ENCODE measurements at regions not wholly inside any gene's neighbourhood (a gene's known extent, or its start where the extent isn't known, plus 50 kb on each side); places are given as distances from the start of the nearest gene placed in this dataset.

DNA sequence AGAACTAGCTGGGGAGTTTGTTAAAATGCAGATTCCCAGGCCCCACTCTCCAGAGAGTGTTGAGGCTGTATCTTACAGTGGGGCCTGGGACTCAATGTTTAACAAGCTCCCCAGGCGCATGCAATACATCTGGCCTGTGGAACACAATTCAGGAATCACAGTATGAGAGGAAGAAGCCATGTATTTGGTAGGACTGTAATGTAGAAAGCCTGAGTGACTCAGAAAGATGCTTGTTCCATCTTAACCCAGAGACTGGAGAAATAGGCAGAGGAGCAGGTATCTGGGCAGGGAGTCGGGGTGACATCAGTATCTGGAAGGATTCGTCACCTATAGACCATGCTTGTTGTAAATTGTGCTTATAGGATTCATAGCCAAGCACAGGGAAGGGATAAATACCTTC, 90.5 kb downstream of the UNC5CL start:
- DNase-seq (ENCODE audit: low read depth in 2 of 2), result peak; percentile 5 to 44
- no peak for TF ChIP-seq EZH2 (IDR thresholded peaks at IDR 0.05; ENCODE audit: low read length, missing control alignments)
- TF ChIP-seq, protein P1, sequence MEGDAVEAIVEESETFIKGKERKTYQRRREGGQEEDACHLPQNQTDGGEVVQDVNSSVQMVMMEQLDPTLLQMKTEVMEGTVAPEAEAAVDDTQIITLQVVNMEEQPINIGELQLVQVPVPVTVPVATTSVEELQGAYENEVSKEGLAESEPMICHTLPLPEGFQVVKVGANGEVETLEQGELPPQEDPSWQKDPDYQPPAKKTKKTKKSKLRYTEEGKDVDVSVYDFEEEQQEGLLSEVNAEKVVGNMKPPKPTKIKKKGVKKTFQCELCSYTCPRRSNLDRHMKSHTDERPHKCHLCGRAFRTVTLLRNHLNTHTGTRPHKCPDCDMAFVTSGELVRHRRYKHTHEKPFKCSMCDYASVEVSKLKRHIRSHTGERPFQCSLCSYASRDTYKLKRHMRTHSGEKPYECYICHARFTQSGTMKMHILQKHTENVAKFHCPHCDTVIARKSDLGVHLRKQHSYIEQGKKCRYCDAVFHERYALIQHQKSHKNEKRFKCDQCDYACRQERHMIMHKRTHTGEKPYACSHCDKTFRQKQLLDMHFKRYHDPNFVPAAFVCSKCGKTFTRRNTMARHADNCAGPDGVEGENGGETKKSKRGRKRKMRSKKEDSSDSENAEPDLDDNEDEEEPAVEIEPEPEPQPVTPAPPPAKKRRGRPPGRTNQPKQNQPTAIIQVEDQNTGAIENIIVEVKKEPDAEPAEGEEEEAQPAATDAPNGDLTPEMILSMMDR (conservative IDR thresholded peaks at IDR 0.05 in 1 of 2, IDR thresholded peaks at IDR 0.05 in 1 of 2; ENCODE audit: low read depth in 1 of 2, low read length in 2 of 2), result no peak

DNA sequence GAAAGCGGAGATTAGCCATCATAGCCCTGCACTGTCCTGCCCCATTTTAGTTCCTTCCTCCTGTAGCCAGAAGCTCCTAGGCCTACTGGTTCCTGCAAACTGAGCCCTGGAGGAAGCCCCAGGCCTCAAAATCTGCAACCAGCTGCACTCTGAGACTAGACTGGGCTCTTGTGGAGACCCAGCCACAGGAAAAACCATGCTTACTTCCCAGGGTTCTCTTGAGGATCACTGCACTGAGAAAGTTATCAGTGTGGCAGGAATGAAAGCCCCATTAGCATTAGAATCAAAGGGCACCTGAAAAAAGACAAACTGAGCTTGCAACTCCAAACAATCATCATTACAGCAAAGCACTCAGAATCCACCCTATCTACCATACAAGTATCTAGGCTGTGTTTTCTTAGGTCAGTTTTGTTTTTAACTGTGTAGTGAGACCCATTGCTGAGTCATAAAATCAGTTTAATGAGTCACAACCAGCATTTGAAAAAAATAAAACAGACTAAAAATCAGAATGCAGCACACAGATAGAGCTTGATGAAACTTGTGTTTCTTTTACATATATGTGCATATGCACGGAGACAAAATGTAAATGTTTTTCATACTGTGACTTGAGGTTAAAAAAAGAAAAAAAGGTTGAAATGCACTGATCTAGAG, 91.0 kb downstream of the UNC5CL start:
- H3K4me1 ChIP-seq (ENCODE audit: control insufficient read depth, extremely low read depth, insufficient read depth, low read length), result peaks cover 21% of the 10 kb centered on the region
- no peak overlapping the region for H3K4me2 ChIP-seq (ENCODE audit: extremely low read depth, insufficient read depth, low read length)
- no peak overlapping the region for H3K4me3 ChIP-seq (replicated peaks in 1 of 4; ENCODE audit: control extremely low read depth in 1 of 4, insufficient read depth in 1 of 4, low read depth in 3 of 4, low read length in 4 of 4)
- no peaks in the 10 kb centered on the region for H3K79me2 ChIP-seq (ENCODE audit: control insufficient read depth, insufficient read depth, low read length)
- H3K27ac ChIP-seq (ENCODE audit: insufficient read depth, low read length), result no peak overlapping the region
- peak; percentile 76 to 84 for DNase-seq (ENCODE audit: low read depth in 2 of 2)
- no peak overlapping the region for H3K9ac ChIP-seq (ENCODE audit: insufficient read depth, low read length)
- H2AFZ ChIP-seq (ENCODE audit: low read length), result no peak overlapping the region
- no peaks in the 10 kb centered on the region for H3K27me3 ChIP-seq (ENCODE audit: control insufficient read depth, insufficient read depth, low read length)
- TF ChIP-seq, protein P1 (conservative IDR thresholded peaks at IDR 0.05 in 1 of 2, IDR thresholded peaks at IDR 0.05 in 1 of 2; ENCODE audit: low read depth in 1 of 2, low read length in 2 of 2), result no peak
- no peak for TF ChIP-seq EZH2 (IDR thresholded peaks at IDR 0.05; ENCODE audit: low read length, missing control alignments)
- no peaks in the 10 kb centered on the region for H3K9me3 ChIP-seq (ENCODE audit: control insufficient read depth, insufficient read depth, low read depth, low read length)
- no peaks in the 10 kb centered on the region for H3K36me3 ChIP-seq (ENCODE audit: control insufficient read depth, insufficient read depth, low read length)
- no peaks in the 10 kb centered on the region for H4K20me1 ChIP-seq (ENCODE audit: control insufficient read depth, extremely low read depth, insufficient read depth, low read length)

More for the DNA sequence above, 90.5 kb downstream of the UNC5CL start:
- H3K36me3 ChIP-seq (ENCODE audit: control insufficient read depth, insufficient read depth, low read length), result no peaks in the 10 kb centered on the region
- H4K20me1 ChIP-seq (ENCODE audit: control insufficient read depth, extremely low read depth, insufficient read depth, low read length), result no peaks in the 10 kb centered on the region
- H3K27me3 ChIP-seq (ENCODE audit: control insufficient read depth, insufficient read depth, low read length), result no peaks in the 10 kb centered on the region
- no peak overlapping the region for H3K4me3 ChIP-seq (replicated peaks in 1 of 4; ENCODE audit: control extremely low read depth in 1 of 4, insufficient read depth in 1 of 4, low read depth in 3 of 4, low read length in 4 of 4)
- H3K27ac ChIP-seq (ENCODE audit: insufficient read depth, low read length), result no peak overlapping the region
- H3K79me2 ChIP-seq (ENCODE audit: control insufficient read depth, insufficient read depth, low read length), result no peaks in the 10 kb centered on the region
- no peak overlapping the region for H3K9ac ChIP-seq (ENCODE audit: insufficient read depth, low read length)
- peaks cover 21% of the 10 kb centered on the region for H3K4me1 ChIP-seq (ENCODE audit: control insufficient read depth, extremely low read depth, insufficient read depth, low read length)
- no peak overlapping the region for H3K4me2 ChIP-seq (ENCODE audit: extremely low read depth, insufficient read depth, low read length)
- H2AFZ ChIP-seq (ENCODE audit: low read length), result no peak overlapping the region
- no peaks in the 10 kb centered on the region for H3K9me3 ChIP-seq (ENCODE audit: control insufficient read depth, insufficient read depth, low read depth, low read length)

DNA sequence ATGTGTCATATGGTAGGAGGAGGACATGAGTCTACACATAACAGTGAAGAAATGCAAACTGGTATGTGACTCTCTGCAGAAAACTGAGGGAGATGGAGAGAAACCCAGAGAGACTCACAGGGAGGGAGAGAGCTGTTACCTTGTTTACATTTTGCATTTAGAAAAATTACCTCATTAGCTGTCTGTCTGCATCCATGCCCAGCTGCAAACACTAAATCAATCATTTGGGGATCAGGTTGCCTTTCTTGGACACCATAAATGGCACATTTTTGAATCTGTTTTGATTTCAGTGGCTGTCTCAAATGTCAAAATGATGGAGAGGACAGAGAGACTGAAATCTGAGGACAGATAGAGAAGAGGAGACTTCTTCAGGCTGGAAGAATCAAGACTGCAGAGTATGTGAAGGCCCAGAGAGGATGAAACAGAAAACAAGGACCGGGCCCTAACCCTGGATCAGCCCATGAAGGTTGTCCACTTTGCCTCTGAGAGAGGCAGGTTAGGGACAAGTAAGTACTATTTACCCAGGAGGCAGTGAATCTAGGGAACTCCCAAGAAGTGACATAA, 92.2 kb downstream of the UNC5CL start:
- TF ChIP-seq, protein P1 (conservative IDR thresholded peaks at IDR 0.05 in 1 of 2, IDR thresholded peaks at IDR 0.05 in 1 of 2; ENCODE audit: low read depth in 1 of 2, low read length in 2 of 2), result no peak
- TF ChIP-seq EZH2 (IDR thresholded peaks at IDR 0.05; ENCODE audit: low read length, missing control alignments), result no peak
- Histone ChIP-seq H3K27me3 (ENCODE audit: control insufficient read depth, insufficient read depth, low read length) (no peaks in the 10 kb centered on the region), H3K27ac (ENCODE audit: insufficient read depth, low read length) (no peak overlapping the region), H3K9me3 (ENCODE audit: control insufficient read depth, insufficient read depth, low read depth, low read length) (no peaks in the 10 kb centered on the region), H3K4me1 (ENCODE audit: control insufficient read depth, extremely low read depth, insufficient read depth, low read length) (peaks cover 20% of the 10 kb centered on the region), H3K4me2 (ENCODE audit: extremely low read depth, insufficient read depth, low read length) (no peak overlapping the region), H3K79me2 (ENCODE audit: control insufficient read depth, insufficient read depth, low read length) (no peaks in the 10 kb centered on the region), H3K36me3 (ENCODE audit: control insufficient read depth, insufficient read depth, low read length) (no peaks in the 10 kb centered on the region), H3K4me3 (replicated peaks in 1 of 4; ENCODE audit: control extremely low read depth in 1 of 4, insufficient read depth in 1 of 4, low read depth in 3 of 4, low read length in 4 of 4) (no peak overlapping the region), H2AFZ (ENCODE audit: low read length) (no peak overlapping the region), H3K9ac (ENCODE audit: insufficient read depth, low read length) (no peak overlapping the region), H4K20me1 (ENCODE audit: control insufficient read depth, extremely low read depth, insufficient read depth, low read length) (no peaks in the 10 kb centered on the region)
- no peak for DNase-seq (ENCODE audit: low read depth in 2 of 2)

Data from fibroblast of lung (primary cell).